ENCODE measurements at regions not wholly inside any gene's neighbourhood (a gene's known extent, or its start where the extent isn't known, plus 50 kb on each side); places are given as distances from the start of the nearest gene placed in this dataset.

GRCh38 chr20:6579417-6579816 lies 188.1 kb upstream of the BMP2 start:
- TF ChIP-seq PHF5A (CRISPR knock-in tag; IDR thresholded peaks at IDR 0.05; ENCODE audit: low read depth, unreplicated experiment) = no peak
- no peak for TF ChIP-seq ZBTB7A (CRISPR knock-in tag; IDR thresholded peaks at IDR 0.05)
- TF ChIP-seq CEBPB (IDR thresholded peaks at IDR 0.05; ENCODE audit: borderline replicate concordance, low read depth, low read length) = no peak; the same call in 1 of the 2 replicates
- no peak for TF ChIP-seq POLR2A (IDR thresholded peaks at IDR 0.05; ENCODE audit: insufficient read depth in 1 of 2, low read depth in 2 of 2, low read length in 2 of 2)
- TF ChIP-seq ZNF138 (CRISPR knock-in tag; IDR thresholded peaks at IDR 0.05; ENCODE audit: low read depth) = no peak
- TF ChIP-seq CTCF (CRISPR knock-in tag; IDR thresholded peaks at IDR 0.05) = no peak
